Neural cell (in vitro differentiated cells): ENCODE measurements at regions not wholly inside any gene's neighbourhood (a gene's known extent, or its start where the extent isn't known, plus 50 kb on each side); places are given as distances from the start of the nearest gene placed in this dataset.

Experiments
- H2AFZ ChIP-seq: fragments of 200-600, 300-800 bp; sonication (generic), shearing (Covaris generic); 2 replicates; pipeline ENCODE4 v1.6.0; 2014; ENCODE audit warnings: low read depth, mild to moderate bottlenecking, antibody characterized with exemption, low read length, moderate library complexity
- H3F3A ChIP-seq: fragments of 200-600 bp; shearing (Covaris generic); 2 replicates; pipeline ENCODE4 v1.6.1; 2016; ENCODE audit warnings: mild to moderate bottlenecking, moderate library complexity, mixed read lengths, antibody characterized with exemption, low read length; ENCODE audit not compliant: insufficient read depth, poor library complexity, severe bottlenecking
- H3K27ac ChIP-seq: fragments of 200-600, 300-800 bp; sonication (generic), shearing (Covaris generic); 2 replicates; pipeline ENCODE4 v1.5.1; 2014; ENCODE audit warnings: mild to moderate bottlenecking, low read length, moderate library complexity
- H3K27me3 ChIP-seq: fragments of 300-800, 200-600 bp; sonication (generic), shearing (Covaris generic); 2 replicates; pipeline ENCODE4 v1.6.0; 2014; ENCODE audit warnings: mild to moderate bottlenecking, low read depth, low read length, moderate library complexity; ENCODE audit not compliant: insufficient read depth
- H3K36me3 ChIP-seq: fragments of 300-800, 200-600 bp; sonication (generic), shearing (Covaris generic); 2 replicates; pipeline ENCODE4 v1.5.1; 2014; ENCODE audit warnings: mild to moderate bottlenecking, antibody characterized with exemption, low read length, moderate library complexity; ENCODE audit not compliant: insufficient read depth
- H3K4me2 ChIP-seq: fragments of 300-800, 200-600 bp; sonication (generic), shearing (Covaris generic); 2 replicates; pipeline ENCODE4 v1.6.0; 2014; ENCODE audit warnings: mild to moderate bottlenecking, low read length
- H3K4me3 ChIP-seq: fragments of 300-800, 200-600 bp; sonication (generic), shearing (Covaris generic); 2 replicates; pipeline ENCODE4 v1.5.1; 2014; ENCODE audit warnings: mild to moderate bottlenecking, low read length, moderate library complexity
- H3K79me2 ChIP-seq: fragments of 200-600 bp; shearing (Covaris generic); replicated peaks from 2 replicates; pipeline ENCODE4 v1.6.0; 2014; ENCODE audit warnings: mild to moderate bottlenecking, low read length, moderate library complexity; ENCODE audit not compliant: insufficient read depth
- H3K9ac ChIP-seq: fragments of 300-800, 200-600 bp; sonication (generic), shearing (Covaris generic); 2 replicates; pipeline ENCODE4 v1.6.1; 2016; ENCODE audit warnings: mild to moderate bottlenecking, low read length, mixed read lengths
- H3K9me2 ChIP-seq: fragments of 200-600 bp; shearing (Covaris generic); 2 replicates; pipeline ENCODE4 v1.6.1; 2016; ENCODE audit warnings: mild to moderate bottlenecking, low read length, mixed read lengths; ENCODE audit not compliant: insufficient read depth
- H3K9me3 ChIP-seq: fragments of 200-600, 300-800 bp; sonication (generic), shearing (Covaris generic); 2 replicates; pipeline ENCODE4 v1.6.1; 2016; ENCODE audit warnings: mild to moderate bottlenecking, mixed run types, low read length, moderate library complexity, mixed read lengths
- H4K20me1 ChIP-seq: fragments of 200-600 bp; shearing (Covaris generic); 2 replicates; pipeline ENCODE4 v1.6.1; 2016; ENCODE audit warnings: mild to moderate bottlenecking, mixed run types; ENCODE audit not compliant: insufficient read depth
- EP300 ChIP-seq: fragments of 450-650 bp; conservative IDR thresholded peaks from 2 replicates; pipeline ENCODE4 v1.6.1; 2014; ENCODE audit warnings: antibody characterized with exemption, mild to moderate bottlenecking, moderate library complexity; ENCODE audit not compliant: poor library complexity, severe bottlenecking
- EZH2 ChIP-seq: fragments of 200-600, 300-800 bp; shearing (Covaris generic), sonication (generic); IDR thresholded peaks from 2 replicates; pipeline ENCODE4 v1.6.1; 2014; ENCODE audit warnings: antibody characterized with exemption, low read length, borderline replicate concordance, mild to moderate bottlenecking; ENCODE audit not compliant: insufficient read depth, poor library complexity, severe bottlenecking
- MXI1 ChIP-seq: fragments of 450-650 bp; conservative IDR thresholded peaks from 2 replicates; pipeline ENCODE4 v1.6.1; 2014; ENCODE audit warnings: antibody characterized with exemption, mild to moderate bottlenecking; ENCODE audit not compliant: poor library complexity, severe bottlenecking
- POLR2AphosphoS5 ChIP-seq: IDR thresholded peaks from 2 replicates; pipeline ENCODE4 v1.6.1; 2012
- RAD21 ChIP-seq: fragments of 450-650 bp; conservative IDR thresholded peaks from 2 replicates; pipeline ENCODE4 v1.6.1; 2014; ENCODE audit warnings: antibody characterized with exemption, mild to moderate bottlenecking, moderate library complexity
- SMC3 ChIP-seq: fragments of 450-650 bp; conservative IDR thresholded peaks from 2 replicates; pipeline ENCODE4 v1.6.1; 2014; ENCODE audit warnings: antibody characterized with exemption, mild to moderate bottlenecking, moderate library complexity; ENCODE audit not compliant: poor library complexity
- TAF1 ChIP-seq: IDR thresholded peaks from 2 replicates; pipeline ENCODE4 v1.6.1; 2012; ENCODE audit warnings: low read depth
- TF ChIP-seq, protein P1 (sequence below): fragments of 450-650 bp; IDR thresholded peaks from 2 replicates; pipeline ENCODE4 v1.5.1; 2014; ENCODE audit warnings: antibody characterized with exemption, mild to moderate bottlenecking, moderate library complexity; ENCODE audit not compliant: poor library complexity, severe bottlenecking
- TF ChIP-seq, protein P2 (sequence below): IDR thresholded peaks from 2 replicates; pipeline ENCODE4 v1.6.1; 2012; ENCODE audit warnings: borderline replicate concordance

DNA sequence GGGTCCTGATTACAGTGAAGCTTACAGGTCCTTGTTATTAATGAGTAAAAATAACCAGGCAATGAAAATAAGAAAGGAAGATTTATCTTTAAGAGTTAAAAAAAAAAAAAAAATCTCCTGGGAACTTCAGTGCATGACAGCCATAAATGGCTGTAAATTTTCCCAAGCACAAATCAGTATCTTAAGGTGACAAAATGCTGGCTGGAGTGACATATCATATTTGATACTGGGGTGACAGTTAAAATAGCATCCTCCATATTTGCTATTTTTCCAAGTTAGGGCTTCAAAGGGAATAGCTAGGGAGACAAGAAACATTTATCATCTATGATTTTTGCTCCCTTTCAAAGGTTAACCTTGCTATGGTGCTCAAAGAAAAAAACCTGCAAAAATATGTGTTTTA lies 226.6 kb downstream of the PRDM2 start:
- no peaks in the 10 kb centered on the region for H3K79me2 ChIP-seq
- peak overlapping the region; percentile 43 for H3K9ac ChIP-seq
- H3K9me3 ChIP-seq = no peaks in the 10 kb centered on the region
- H3K4me2 ChIP-seq = peak overlapping the region; percentile 38
- H3K27me3 ChIP-seq = no peaks in the 10 kb centered on the region
- H3F3A ChIP-seq = no peaks in the 10 kb centered on the region
- H2AFZ ChIP-seq = no peak overlapping the region
- TF ChIP-seq RAD21 (no peak), SMC3 (no peak), TAF1 (no peak), MXI1 (no peak), EZH2 (no peak), EP300 (peak; percentile 91), POLR2AphosphoS5 (peak; percentile 66)
- TF ChIP-seq, protein P1, sequence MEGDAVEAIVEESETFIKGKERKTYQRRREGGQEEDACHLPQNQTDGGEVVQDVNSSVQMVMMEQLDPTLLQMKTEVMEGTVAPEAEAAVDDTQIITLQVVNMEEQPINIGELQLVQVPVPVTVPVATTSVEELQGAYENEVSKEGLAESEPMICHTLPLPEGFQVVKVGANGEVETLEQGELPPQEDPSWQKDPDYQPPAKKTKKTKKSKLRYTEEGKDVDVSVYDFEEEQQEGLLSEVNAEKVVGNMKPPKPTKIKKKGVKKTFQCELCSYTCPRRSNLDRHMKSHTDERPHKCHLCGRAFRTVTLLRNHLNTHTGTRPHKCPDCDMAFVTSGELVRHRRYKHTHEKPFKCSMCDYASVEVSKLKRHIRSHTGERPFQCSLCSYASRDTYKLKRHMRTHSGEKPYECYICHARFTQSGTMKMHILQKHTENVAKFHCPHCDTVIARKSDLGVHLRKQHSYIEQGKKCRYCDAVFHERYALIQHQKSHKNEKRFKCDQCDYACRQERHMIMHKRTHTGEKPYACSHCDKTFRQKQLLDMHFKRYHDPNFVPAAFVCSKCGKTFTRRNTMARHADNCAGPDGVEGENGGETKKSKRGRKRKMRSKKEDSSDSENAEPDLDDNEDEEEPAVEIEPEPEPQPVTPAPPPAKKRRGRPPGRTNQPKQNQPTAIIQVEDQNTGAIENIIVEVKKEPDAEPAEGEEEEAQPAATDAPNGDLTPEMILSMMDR = no peak
- TF ChIP-seq, protein P2, sequence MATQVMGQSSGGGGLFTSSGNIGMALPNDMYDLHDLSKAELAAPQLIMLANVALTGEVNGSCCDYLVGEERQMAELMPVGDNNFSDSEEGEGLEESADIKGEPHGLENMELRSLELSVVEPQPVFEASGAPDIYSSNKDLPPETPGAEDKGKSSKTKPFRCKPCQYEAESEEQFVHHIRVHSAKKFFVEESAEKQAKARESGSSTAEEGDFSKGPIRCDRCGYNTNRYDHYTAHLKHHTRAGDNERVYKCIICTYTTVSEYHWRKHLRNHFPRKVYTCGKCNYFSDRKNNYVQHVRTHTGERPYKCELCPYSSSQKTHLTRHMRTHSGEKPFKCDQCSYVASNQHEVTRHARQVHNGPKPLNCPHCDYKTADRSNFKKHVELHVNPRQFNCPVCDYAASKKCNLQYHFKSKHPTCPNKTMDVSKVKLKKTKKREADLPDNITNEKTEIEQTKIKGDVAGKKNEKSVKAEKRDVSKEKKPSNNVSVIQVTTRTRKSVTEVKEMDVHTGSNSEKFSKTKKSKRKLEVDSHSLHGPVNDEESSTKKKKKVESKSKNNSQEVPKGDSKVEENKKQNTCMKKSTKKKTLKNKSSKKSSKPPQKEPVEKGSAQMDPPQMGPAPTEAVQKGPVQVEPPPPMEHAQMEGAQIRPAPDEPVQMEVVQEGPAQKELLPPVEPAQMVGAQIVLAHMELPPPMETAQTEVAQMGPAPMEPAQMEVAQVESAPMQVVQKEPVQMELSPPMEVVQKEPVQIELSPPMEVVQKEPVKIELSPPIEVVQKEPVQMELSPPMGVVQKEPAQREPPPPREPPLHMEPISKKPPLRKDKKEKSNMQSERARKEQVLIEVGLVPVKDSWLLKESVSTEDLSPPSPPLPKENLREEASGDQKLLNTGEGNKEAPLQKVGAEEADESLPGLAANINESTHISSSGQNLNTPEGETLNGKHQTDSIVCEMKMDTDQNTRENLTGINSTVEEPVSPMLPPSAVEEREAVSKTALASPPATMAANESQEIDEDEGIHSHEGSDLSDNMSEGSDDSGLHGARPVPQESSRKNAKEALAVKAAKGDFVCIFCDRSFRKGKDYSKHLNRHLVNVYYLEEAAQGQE = peak; percentile 58
- H3K27ac ChIP-seq = peak overlapping the region; percentile 64
- H4K20me1 ChIP-seq = no peaks in the 10 kb centered on the region
- H3K9me2 ChIP-seq = no peaks in the 10 kb centered on the region
- H3K4me3 ChIP-seq = peak overlapping the region; percentile 28
- H3K36me3 ChIP-seq = no peaks in the 10 kb centered on the region

DNA sequence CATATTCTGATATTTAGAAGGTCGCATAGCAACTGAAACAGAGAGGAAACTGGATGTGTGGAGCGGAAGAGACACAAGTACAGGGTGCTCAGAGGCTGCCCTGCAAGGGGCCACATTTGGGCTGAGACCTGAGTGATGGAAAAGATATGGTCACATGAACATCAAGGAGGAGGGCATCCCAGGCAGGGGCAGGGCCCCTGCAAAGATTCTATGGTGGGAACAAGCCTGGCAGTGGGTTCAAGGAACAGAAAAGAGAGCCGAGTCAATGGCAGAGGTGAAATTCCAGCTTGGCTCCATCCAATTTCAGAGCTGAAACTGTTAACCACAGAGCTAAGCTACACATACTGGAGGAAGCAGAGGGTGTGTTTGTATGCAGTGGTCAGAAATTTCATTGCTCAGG lies 227.7 kb downstream of the PRDM2 start:
- Histone ChIP-seq H3K27ac (no peak overlapping the region), H3K9ac (peak overlapping the region; percentile 43), H3K36me3 (no peaks in the 10 kb centered on the region), H3K79me2 (no peaks in the 10 kb centered on the region), H3K4me2 (no peak overlapping the region), H3F3A (no peaks in the 10 kb centered on the region), H3K27me3 (no peaks in the 10 kb centered on the region), H4K20me1 (no peaks in the 10 kb centered on the region), H3K9me3 (no peaks in the 10 kb centered on the region), H3K9me2 (no peaks in the 10 kb centered on the region), H2AFZ (no peak overlapping the region), H3K4me3 (no peak overlapping the region)
- no peak for TF ChIP-seq RAD21
- no peak for TF ChIP-seq EP300
- TF ChIP-seq, protein P2 = no peak
- no peak for TF ChIP-seq MXI1
- no peak for TF ChIP-seq POLR2AphosphoS5
- no peak for TF ChIP-seq TAF1
- TF ChIP-seq, protein P1 = no peak
